ENCODE measurements at regions not wholly inside any gene's neighbourhood (a gene's known extent, or its start where the extent isn't known, plus 50 kb on each side); places are given as distances from the start of the nearest gene placed in this dataset.

- DNase-seq: peak; percentile 57
Observed at GRCh38 chr3:109532257-109533216, 195.2 kb upstream of the DPPA4 start.

- no peak for DNase-seq
Observed at GRCh38 chr3:109545746-109546145, 208.4 kb upstream of the DPPA4 start.

- DNase-seq: no peak
Observed at GRCh38 chr3:109548192-109548938, 211.0 kb upstream of the DPPA4 start.

- no peak for DNase-seq
Observed at GRCh38 chr3:109553591-109554371, 216.4 kb upstream of the DPPA4 start.

GRCh38 chr3:109559389-109559788 lies 222.0 kb upstream of the DPPA4 start:
- no peak for DNase-seq

- peak; percentile 50 for DNase-seq
Observed at GRCh38 chr3:109563149-109563548, 225.8 kb upstream of the DPPA4 start.

- DNase-seq: no peak
Observed at GRCh38 chr3:109569135-109569846, 231.9 kb upstream of the DPPA4 start.

GRCh38 chr3:109570408-109570807 lies 233.1 kb upstream of the DPPA4 start:
- DNase-seq: no peak

- no peak for DNase-seq
Observed at GRCh38 chr3:109572301-109572700, 235.0 kb upstream of the DPPA4 start.

- no peak for DNase-seq
Observed at GRCh38 chr3:109596991-109597390, 259.6 kb upstream of the DPPA4 start.

GRCh38 chr3:109597444-109597843 lies 260.1 kb upstream of the DPPA4 start:
- no peak for DNase-seq

- no peak for DNase-seq
Observed at GRCh38 chr3:109607897-109608296, 270.6 kb upstream of the DPPA4 start.

GRCh38 chr3:109608574-109608973 lies 271.2 kb upstream of the DPPA4 start:
- no peak for DNase-seq

- DNase-seq: no peak
Observed at GRCh38 chr3:109618766-109619378, 281.5 kb upstream of the DPPA4 start.

- DNase-seq: no peak
Observed at GRCh38 chr3:109631897-109632296, 294.6 kb upstream of the DPPA4 start.

- no peak for DNase-seq
Observed at GRCh38 chr3:109640146-109640652, 302.9 kb upstream of the DPPA4 start.

- no peak for DNase-seq
Observed at GRCh38 chr3:109642025-109642424, 304.7 kb upstream of the DPPA4 start.

GRCh38 chr3:109643590-109643989 lies 306.2 kb upstream of the DPPA4 start:
- DNase-seq: no peak

GRCh38 chr3:109644332-109644731 lies 307.0 kb upstream of the DPPA4 start:
- DNase-seq: no peak

- DNase-seq: no peak
Observed at GRCh38 chr3:109644746-109645145, 307.4 kb upstream of the DPPA4 start.

GRCh38 chr3:109648027-109648426 lies 310.7 kb upstream of the DPPA4 start:
- no peak for DNase-seq

GRCh38 chr3:109656225-109656624 lies 318.9 kb upstream of the DPPA4 start:
- no peak for DNase-seq

All from CD4-positive, alpha-beta T cell treated with Interleukin-17A for 4 hours (primary cell).